ENCODE measurements at regions not wholly inside any gene's neighbourhood (a gene's known extent, or its start where the extent isn't known, plus 50 kb on each side); places are given as distances from the start of the nearest gene placed in this dataset.

- TF ChIP-seq, protein P1, sequence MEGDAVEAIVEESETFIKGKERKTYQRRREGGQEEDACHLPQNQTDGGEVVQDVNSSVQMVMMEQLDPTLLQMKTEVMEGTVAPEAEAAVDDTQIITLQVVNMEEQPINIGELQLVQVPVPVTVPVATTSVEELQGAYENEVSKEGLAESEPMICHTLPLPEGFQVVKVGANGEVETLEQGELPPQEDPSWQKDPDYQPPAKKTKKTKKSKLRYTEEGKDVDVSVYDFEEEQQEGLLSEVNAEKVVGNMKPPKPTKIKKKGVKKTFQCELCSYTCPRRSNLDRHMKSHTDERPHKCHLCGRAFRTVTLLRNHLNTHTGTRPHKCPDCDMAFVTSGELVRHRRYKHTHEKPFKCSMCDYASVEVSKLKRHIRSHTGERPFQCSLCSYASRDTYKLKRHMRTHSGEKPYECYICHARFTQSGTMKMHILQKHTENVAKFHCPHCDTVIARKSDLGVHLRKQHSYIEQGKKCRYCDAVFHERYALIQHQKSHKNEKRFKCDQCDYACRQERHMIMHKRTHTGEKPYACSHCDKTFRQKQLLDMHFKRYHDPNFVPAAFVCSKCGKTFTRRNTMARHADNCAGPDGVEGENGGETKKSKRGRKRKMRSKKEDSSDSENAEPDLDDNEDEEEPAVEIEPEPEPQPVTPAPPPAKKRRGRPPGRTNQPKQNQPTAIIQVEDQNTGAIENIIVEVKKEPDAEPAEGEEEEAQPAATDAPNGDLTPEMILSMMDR (IDR thresholded peaks at IDR 0.05) = no peak
- no peak for TF ChIP-seq EZH2 (IDR thresholded peaks at IDR 0.05; ENCODE audit: borderline replicate concordance, insufficient read depth, low read depth, low read length, poor library complexity, severe bottlenecking)
Observed at GRCh38 chr4:108543359-108543968, 76.9 kb upstream of the RPL34 start.

All from B cell (primary cell).